ENCODE measurements at regions not wholly inside any gene's neighbourhood (a gene's known extent, or its start where the extent isn't known, plus 50 kb on each side); places are given as distances from the start of the nearest gene placed in this dataset.

- DNase-seq (ENCODE audit: low spot score in 2 of 2) (no peak), ATAC-seq (ENCODE audit: low read depth) (no peak)
- H3K4me3 Mint-ChIP-seq, result no peak overlapping the region
- no peak overlapping the region for H3K27ac Mint-ChIP-seq
- no peaks in the 10 kb centered on the region for H3K36me3 Mint-ChIP-seq
- peaks cover 2% of the 10 kb centered on the region for H3K4me1 Mint-ChIP-seq
- H3K27me3 Mint-ChIP-seq, result peaks cover 15% of the 10 kb centered on the region
- H3K9me3 Mint-ChIP-seq, result no peaks in the 10 kb centered on the region
These were observed 295.7 kb upstream of the TSHZ2 start for GRCh38 chr20:52676283-52676995.

GRCh38 chr20:52675375-52675774 is 296.8 kb upstream of the TSHZ2 start:
- H3K4me3 Mint-ChIP-seq, result no peak overlapping the region
- no peaks in the 10 kb centered on the region for H3K9me3 Mint-ChIP-seq
- no peak for DNase-seq (ENCODE audit: low spot score in 2 of 2)
- H3K27ac Mint-ChIP-seq, result no peak overlapping the region
- no peak for ATAC-seq (ENCODE audit: low read depth)
- peaks cover 2% of the 10 kb centered on the region for H3K4me1 Mint-ChIP-seq
- H3K36me3 Mint-ChIP-seq, result no peaks in the 10 kb centered on the region
- H3K27me3 Mint-ChIP-seq, result peaks cover 16% of the 10 kb centered on the region

- Mint-ChIP-seq H3K27me3 (peaks cover 5% of the 10 kb centered on the region), H3K4me1 (no peaks in the 10 kb centered on the region), H3K36me3 (peaks cover 2% of the 10 kb centered on the region), H3K9me3 (peaks cover 6% of the 10 kb centered on the region), H3K4me3 (no peak overlapping the region), H3K27ac (no peak overlapping the region)
- DNase-seq (ENCODE audit: low spot score in 2 of 2) (no peak), ATAC-seq (ENCODE audit: low read depth) (no peak)
These were observed 303.5 kb upstream of the TSHZ2 start for GRCh38 chr20:52668626-52669025.

- no peak overlapping the region for H3K4me3 Mint-ChIP-seq
- H3K36me3 Mint-ChIP-seq, result peaks cover 2% of the 10 kb centered on the region
- no peak for DNase-seq (ENCODE audit: low spot score in 2 of 2)
- no peaks in the 10 kb centered on the region for H3K4me1 Mint-ChIP-seq
- no peak for ATAC-seq (ENCODE audit: low read depth)
- H3K27me3 Mint-ChIP-seq, result peaks cover 6% of the 10 kb centered on the region
- H3K27ac Mint-ChIP-seq, result no peak overlapping the region
- H3K9me3 Mint-ChIP-seq, result peaks cover 6% of the 10 kb centered on the region
These were observed 304.8 kb upstream of the TSHZ2 start for GRCh38 chr20:52667358-52667757.

- Mint-ChIP-seq H3K36me3 (peaks cover 2% of the 10 kb centered on the region), H3K9me3 (peaks cover 6% of the 10 kb centered on the region), H3K4me3 (no peak overlapping the region), H3K27ac (no peak overlapping the region), H3K27me3 (peaks cover 6% of the 10 kb centered on the region), H3K4me1 (no peaks in the 10 kb centered on the region)
- DNase-seq (ENCODE audit: low spot score in 2 of 2) (no peak), ATAC-seq (ENCODE audit: low read depth) (no peak)
These were observed 306.7 kb upstream of the TSHZ2 start for GRCh38 chr20:52665441-52665840.

- no peak for DNase-seq (ENCODE audit: low spot score in 2 of 2)
- Mint-ChIP-seq H3K4me1 (no peaks in the 10 kb centered on the region), H3K4me3 (no peak overlapping the region), H3K27ac (no peak overlapping the region), H3K36me3 (no peaks in the 10 kb centered on the region), H3K27me3 (peaks cover 2% of the 10 kb centered on the region), H3K9me3 (peaks cover 1% of the 10 kb centered on the region)
- ATAC-seq (ENCODE audit: low read depth), result no peak
These were observed 316.8 kb upstream of the TSHZ2 start for GRCh38 chr20:52655395-52655794.

GRCh38 chr20:52654567-52654966 is 317.6 kb upstream of the TSHZ2 start:
- no peaks in the 10 kb centered on the region for H3K36me3 Mint-ChIP-seq
- no peak for DNase-seq (ENCODE audit: low spot score in 2 of 2)
- no peaks in the 10 kb centered on the region for H3K4me1 Mint-ChIP-seq
- peaks cover 2% of the 10 kb centered on the region for H3K27me3 Mint-ChIP-seq
- peaks cover under 1% of the 10 kb centered on the region for H3K9me3 Mint-ChIP-seq
- ATAC-seq (ENCODE audit: low read depth), result no peak
- no peak overlapping the region for H3K4me3 Mint-ChIP-seq
- H3K27ac Mint-ChIP-seq, result no peak overlapping the region

GRCh38 chr20:52652271-52652670 is 319.9 kb upstream of the TSHZ2 start:
- peak; percentile 75 for ATAC-seq (ENCODE audit: low read depth)
- Mint-ChIP-seq H3K4me3 (no peak overlapping the region), H3K36me3 (no peaks in the 10 kb centered on the region), H3K4me1 (no peaks in the 10 kb centered on the region), H3K27ac (no peak overlapping the region), H3K9me3 (no peaks in the 10 kb centered on the region), H3K27me3 (no peaks in the 10 kb centered on the region)
- no peak for DNase-seq (ENCODE audit: low spot score in 2 of 2)

GRCh38 chr20:52649727-52650126 is 322.4 kb upstream of the TSHZ2 start:
- H3K27ac Mint-ChIP-seq, result no peak overlapping the region
- no peaks in the 10 kb centered on the region for H3K9me3 Mint-ChIP-seq
- ATAC-seq (ENCODE audit: low read depth) (no peak), DNase-seq (ENCODE audit: low spot score in 2 of 2) (no peak)
- H3K4me3 Mint-ChIP-seq, result no peak overlapping the region
- H3K4me1 Mint-ChIP-seq, result no peaks in the 10 kb centered on the region
- no peaks in the 10 kb centered on the region for H3K36me3 Mint-ChIP-seq
- peaks cover 1% of the 10 kb centered on the region for H3K27me3 Mint-ChIP-seq

GRCh38 chr20:52645822-52646221 is 326.3 kb upstream of the TSHZ2 start:
- no peaks in the 10 kb centered on the region for H3K4me1 Mint-ChIP-seq
- peaks cover 3% of the 10 kb centered on the region for H3K9me3 Mint-ChIP-seq
- H3K36me3 Mint-ChIP-seq, result no peaks in the 10 kb centered on the region
- H3K27me3 Mint-ChIP-seq, result peaks cover 1% of the 10 kb centered on the region
- no peak for ATAC-seq (ENCODE audit: low read depth)
- DNase-seq (ENCODE audit: low spot score in 2 of 2), result no peak
- no peak overlapping the region for H3K27ac Mint-ChIP-seq
- no peak overlapping the region for H3K4me3 Mint-ChIP-seq

- H3K27me3 Mint-ChIP-seq, result peaks cover 1% of the 10 kb centered on the region
- no peaks in the 10 kb centered on the region for H3K4me1 Mint-ChIP-seq
- H3K9me3 Mint-ChIP-seq, result peaks cover 3% of the 10 kb centered on the region
- no peaks in the 10 kb centered on the region for H3K36me3 Mint-ChIP-seq
- no peak overlapping the region for H3K4me3 Mint-ChIP-seq
- ATAC-seq (ENCODE audit: low read depth), result no peak
- no peak overlapping the region for H3K27ac Mint-ChIP-seq
- no peak for DNase-seq (ENCODE audit: low spot score in 2 of 2)
These were observed 329.1 kb upstream of the TSHZ2 start for GRCh38 chr20:52643034-52643433.

GRCh38 chr20:52637201-52637600 is 335.0 kb upstream of the TSHZ2 start:
- Mint-ChIP-seq H3K27me3 (no peaks in the 10 kb centered on the region), H3K27ac (no peak overlapping the region), H3K4me1 (no peaks in the 10 kb centered on the region), H3K4me3 (no peak overlapping the region), H3K36me3 (no peaks in the 10 kb centered on the region), H3K9me3 (peaks cover 4% of the 10 kb centered on the region)
- DNase-seq (ENCODE audit: low spot score in 2 of 2), result no peak
- no peak for ATAC-seq (ENCODE audit: low read depth)

GRCh38 chr20:52631469-52631868 is 340.7 kb upstream of the TSHZ2 start:
- DNase-seq (ENCODE audit: low spot score in 2 of 2) (no peak), ATAC-seq (ENCODE audit: low read depth) (peak; percentile 48)
- Mint-ChIP-seq H3K9me3 (peaks cover 7% of the 10 kb centered on the region), H3K36me3 (no peaks in the 10 kb centered on the region), H3K4me1 (no peaks in the 10 kb centered on the region), H3K4me3 (no peak overlapping the region), H3K27me3 (no peaks in the 10 kb centered on the region), H3K27ac (no peak overlapping the region)

GRCh38 chr20:52630138-52630537 is 342.0 kb upstream of the TSHZ2 start:
- no peak overlapping the region for H3K27ac Mint-ChIP-seq
- H3K27me3 Mint-ChIP-seq, result no peaks in the 10 kb centered on the region
- H3K4me1 Mint-ChIP-seq, result no peaks in the 10 kb centered on the region
- DNase-seq (ENCODE audit: low spot score in 2 of 2), result no peak
- no peaks in the 10 kb centered on the region for H3K36me3 Mint-ChIP-seq
- peaks cover 7% of the 10 kb centered on the region for H3K9me3 Mint-ChIP-seq
- no peak overlapping the region for H3K4me3 Mint-ChIP-seq
- no peak for ATAC-seq (ENCODE audit: low read depth)

GRCh38 chr20:52624281-52624680 is 347.9 kb upstream of the TSHZ2 start:
- peaks cover under 1% of the 10 kb centered on the region for H3K4me1 Mint-ChIP-seq
- H3K4me3 Mint-ChIP-seq, result no peak overlapping the region
- H3K9me3 Mint-ChIP-seq, result no peaks in the 10 kb centered on the region
- H3K36me3 Mint-ChIP-seq, result no peaks in the 10 kb centered on the region
- peaks cover 1% of the 10 kb centered on the region for H3K27me3 Mint-ChIP-seq
- H3K27ac Mint-ChIP-seq, result no peak overlapping the region
- DNase-seq (ENCODE audit: low spot score in 2 of 2), result no peak
- ATAC-seq (ENCODE audit: low read depth), result no peak
